H1 (cell line): ENCODE measurements at regions not wholly inside any gene's neighbourhood (a gene's known extent, or its start where the extent isn't known, plus 50 kb on each side); places are given as distances from the start of the nearest gene placed in this dataset.

Experiments
- CTCF ChIA-PET: fragments of 300-600 bp; sonication (Branson Sonifier 250); formaldehyde crosslinking; loops from one replicate; lab custom pipeline; 2021; ENCODE audit not compliant: partially characterized antibody; lab: Charles Lee
- POLR2A ChIA-PET: fragments of 300-600 bp; sonication (Branson Sonifier 250); formaldehyde crosslinking; loops from one replicate; lab custom pipeline; 2021; ENCODE audit warnings: inconsistent platforms; ENCODE audit not compliant: partially characterized antibody; lab: Charles Lee
- DNase-seq, 2 experiments: peaks; one replicate each; pipeline versions ENCODE4 v3.0.0 to v3.0.0-alpha.2; 2010 to 2022; ENCODE audit warnings: low spot score in 2 of 2, low read depth in 1 of 2, mixed read lengths in 1 of 2
- FAIRE-seq: peaks from 2 replicates; lab custom pipeline; 2011; peaks lifted over from hg19 to GRCh38; lab: Jason Lieb, UNC
- H2AFZ ChIP-seq: 2 replicates; pipeline ENCODE4 v1.8.1; 2012; ENCODE audit warnings: low read length, inconsistent platforms
- H2AK5ac ChIP-seq: 2 replicates; pipeline ENCODE4 v1.6.1; 2013; ENCODE audit warnings: low read depth, low read length
- H2BK120ac ChIP-seq: replicated peaks from 2 replicates; pipeline ENCODE3; 2013; ENCODE audit warnings: low read depth, low read length, inconsistent platforms
- H2BK12ac ChIP-seq: 2 replicates; pipeline ENCODE4 v1.6.1; 2013; ENCODE audit warnings: low read depth, low read length
- H2BK15ac ChIP-seq: 2 replicates; pipeline ENCODE4 v1.6.1; 2013; ENCODE audit warnings: low read length
- H2BK20ac ChIP-seq: 2 replicates; pipeline ENCODE4 v1.6.1; 2013; ENCODE audit warnings: low read length
- H2BK5ac ChIP-seq: 2 replicates; pipeline ENCODE4 v1.6.1; 2013; ENCODE audit warnings: low read depth, low read length
- H3K14ac ChIP-seq: 2 replicates; pipeline ENCODE4 v1.6.1; 2013; ENCODE audit warnings: inconsistent platforms; ENCODE audit not compliant: insufficient read length
- H3K18ac ChIP-seq: 2 replicates; pipeline ENCODE4 v1.6.1; 2013; ENCODE audit warnings: low read length; ENCODE audit errors: extremely low read depth
- H3K23ac ChIP-seq: 2 replicates; pipeline ENCODE4 v1.6.1; 2013; ENCODE audit warnings: inconsistent platforms; ENCODE audit not compliant: insufficient read length
- H3K23me2 ChIP-seq: 2 replicates; pipeline ENCODE4 v1.6.1; 2013; ENCODE audit warnings: low read depth, low read length
- H3K27ac ChIP-seq: 2 replicates; pipeline ENCODE4 v1.6.1; 2011; ENCODE audit warnings: low read depth, low read length, inconsistent platforms
- H3K27me3 ChIP-seq, 4 experiments: replicated peaks in 1 of 4; 1 replicate in 1 of 4; 2 replicates in 3 of 4; pipeline versions ENCODE4 v1.6.1 to v1.8.1; 2011 to 2013; ENCODE audit warnings: low read length in 3 of 4, mild to moderate bottlenecking in 3 of 4, inconsistent platforms in 2 of 4, mixed read lengths in 2 of 4, moderate library complexity in 1 of 4; ENCODE audit not compliant: control insufficient read depth in 3 of 4, insufficient read depth in 3 of 4; ENCODE audit errors: extremely low read depth in 1 of 4
- H3K36me3 ChIP-seq, 4 experiments: 2 replicates each; pipeline versions ENCODE4 v1.6.1 to v1.8.1; 2011 to 2013; ENCODE audit warnings: mild to moderate bottlenecking in 4 of 4, low read length in 3 of 4, moderate library complexity in 2 of 4, control low read depth in 1 of 4, inconsistent platforms in 1 of 4; ENCODE audit not compliant: insufficient read depth in 4 of 4, control insufficient read depth in 2 of 4
- H3K4ac ChIP-seq: replicated peaks from 2 replicates; pipeline ENCODE3; 2013; ENCODE audit warnings: low read length, low read depth, mixed read lengths, inconsistent platforms; ENCODE audit not compliant: insufficient read length
- H3K4me1 ChIP-seq, 4 experiments: replicated peaks in 1 of 4; 1 replicate in 1 of 4; 2 replicates in 3 of 4; pipeline versions ENCODE4 v1.6.1 to v1.8.1; 2011 to 2013; ENCODE audit warnings: low read length in 3 of 4, inconsistent platforms in 2 of 4, mixed read lengths in 1 of 4; ENCODE audit not compliant: insufficient read depth in 4 of 4, control insufficient read depth in 3 of 4
- H3K4me2 ChIP-seq, 2 experiments: 2 replicates each; pipeline versions ENCODE4 v1.6.1 to v1.8.1; 2011 to 2013; ENCODE audit warnings: low read depth in 2 of 2, low read length in 2 of 2, control low read depth in 1 of 2, inconsistent platforms in 1 of 2, mild to moderate bottlenecking in 1 of 2; ENCODE audit not compliant: insufficient read depth in 1 of 2
- H3K4me3 ChIP-seq, 4 experiments: fragments of 200-600, 300-600 bp in 1 of 4; sonication (generic), shearing (Covaris generic), sonication (Bioruptor Twin) in 1 of 4; 2 replicates each; pipeline versions ENCODE4 v1.5.1 to v1.8.1; 2011 to 2016; ENCODE audit warnings: low read length in 4 of 4, low read depth in 3 of 4, control low read depth in 2 of 4, inconsistent platforms in 2 of 4, mild to moderate bottlenecking in 2 of 4, mixed read lengths in 1 of 4, moderate library complexity in 1 of 4; ENCODE audit not compliant: insufficient read depth in 2 of 4; ENCODE audit errors: extremely low read depth in 1 of 4
- H3K56ac ChIP-seq: replicated peaks from 2 replicates; pipeline ENCODE3; 2013; ENCODE audit warnings: low read depth, mild to moderate bottlenecking, mixed read lengths, low read length, inconsistent platforms; ENCODE audit not compliant: insufficient read length
- H3K79me1 ChIP-seq: 2 replicates; pipeline ENCODE4 v1.6.1; 2013; ENCODE audit warnings: low read depth, low read length, control low read depth
- H3K79me2 ChIP-seq, 2 experiments: 2 replicates each; pipeline versions ENCODE4 v1.6.1 to v1.8.1; 2012 to 2013; ENCODE audit warnings: low read length in 2 of 2, mild to moderate bottlenecking in 2 of 2, inconsistent platforms in 1 of 2; ENCODE audit not compliant: insufficient read depth in 2 of 2, control insufficient read depth in 1 of 2
- H3K9ac ChIP-seq, 4 experiments: replicated peaks in 1 of 4; 1 replicate in 1 of 4; 2 replicates in 3 of 4; pipeline versions ENCODE4 v1.6.1 to v1.8.1; 2011 to 2013; ENCODE audit warnings: low read depth in 3 of 4, low read length in 3 of 4, control low read depth in 2 of 4, mild to moderate bottlenecking in 2 of 4, moderate library complexity in 2 of 4, inconsistent platforms in 1 of 4; ENCODE audit errors: extremely low read depth in 1 of 4
- H3K9me3 ChIP-seq, 2 experiments: 2 replicates each; pipeline versions ENCODE4 v1.6.1 to v1.8.1; 2012 to 2013; ENCODE audit warnings: mild to moderate bottlenecking in 2 of 2, moderate library complexity in 2 of 2, control low read depth in 1 of 2, inconsistent platforms in 1 of 2, low read depth in 1 of 2, low read length in 1 of 2, mixed read lengths in 1 of 2; ENCODE audit not compliant: insufficient read depth in 2 of 2
- H4K20me1 ChIP-seq, 2 experiments: replicated peaks in 1 of 2; 2 replicates each; pipeline versions ENCODE3 to v1.8.1; 2011 to 2013; ENCODE audit warnings: inconsistent platforms in 2 of 2, low read length in 2 of 2, mild to moderate bottlenecking in 1 of 2; ENCODE audit not compliant: insufficient read depth in 2 of 2, control insufficient read depth in 1 of 2
- H4K5ac ChIP-seq: 2 replicates; pipeline ENCODE4 v1.6.1; 2013; ENCODE audit warnings: low read length, low read depth, mixed read lengths, inconsistent platforms; ENCODE audit not compliant: insufficient read length
- H4K8ac ChIP-seq: 2 replicates; pipeline ENCODE4 v1.8.0; 2013; ENCODE audit warnings: mild to moderate bottlenecking, moderate library complexity, low read length, inconsistent platforms; ENCODE audit not compliant: insufficient read depth; ENCODE audit errors: extremely low read depth
- H4K91ac ChIP-seq: replicated peaks from 2 replicates; pipeline ENCODE3; 2013; ENCODE audit warnings: low read length, mixed read lengths, inconsistent platforms; ENCODE audit not compliant: insufficient read length
- SIN3A ChIP-seq, 2 experiments: IDR thresholded peaks in 1 of 2; conservative IDR thresholded peaks in 1 of 2; 2 replicates each; pipeline ENCODE4 v1.6.1; 2011 to 2012; ENCODE audit warnings: low read length in 2 of 2, improper control_type of control experiment in 1 of 2, low read depth in 1 of 2, mild to moderate bottlenecking in 1 of 2
- WGBS, 2 experiments: shearing (Covaris generic) in 1 of 2; methylation state at CpG; one replicate each; pipeline versions ENCODE4 v1.1.6 to v1.1.7; 2013 to 2015; ENCODE audit warnings: low lambda C conversion rate in 2 of 2, mixed read lengths in 2 of 2, inconsistent platforms in 1 of 2, low coverage in 1 of 2, missing lambda C conversion rate in 1 of 2; ENCODE audit not compliant: insufficient replicate concordance in 2 of 2, insufficient coverage in 1 of 2, insufficient read length in 1 of 2; ENCODE audit errors: extremely low coverage in 1 of 2, missing lambda C conversion rate in 1 of 2; 5-methylcytosine and 5-hydroxymethylcytosine counted together

DNA sequence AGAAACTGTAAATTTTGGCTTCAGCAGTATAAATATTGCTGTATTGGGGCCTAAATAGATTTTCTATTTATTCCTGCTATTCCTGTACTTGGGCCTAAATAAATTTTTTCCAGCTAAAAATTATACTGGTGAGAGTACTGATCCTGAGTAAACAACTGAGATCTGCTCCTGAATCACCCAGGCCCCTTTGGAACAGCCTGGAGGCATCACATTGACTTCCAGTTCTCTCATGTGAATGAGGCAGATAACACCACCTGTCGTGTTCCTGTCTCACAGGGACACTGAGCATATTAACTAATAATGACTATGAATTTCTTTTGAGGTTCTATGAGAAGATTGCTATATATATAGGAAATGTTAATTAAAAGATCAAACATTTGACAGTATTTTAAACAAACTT lies 119.5 kb upstream of the PLCXD3 start:
- H2AFZ ChIP-seq = no peak overlapping the region
- TF ChIP-seq SIN3A (conservative IDR thresholded peaks at IDR 0.05 in 1 of 2, IDR thresholded peaks at IDR 0.05 in 1 of 2; ENCODE audit: low read depth in 1 of 2, low read length in 2 of 2) = no peak
- no peaks in the 10 kb centered on the region for H3K79me2 ChIP-seq
- no peak overlapping the region for H3K56ac ChIP-seq
- H3K4me1 ChIP-seq = no peaks in the 10 kb centered on the region
- H3K23ac ChIP-seq = no peak overlapping the region
- H3K4me2 ChIP-seq = no peak overlapping the region
- no peaks in the 10 kb centered on the region for H4K20me1 ChIP-seq
- no peaks in the 10 kb centered on the region for H3K23me2 ChIP-seq
- FAIRE-seq = no peak
- no peak for DNase-seq
- H4K8ac ChIP-seq = no peak overlapping the region
- no peaks in the 10 kb centered on the region for H3K36me3 ChIP-seq
- no peak overlapping the region for H2BK20ac ChIP-seq
- no peak overlapping the region for H3K18ac ChIP-seq
- H3K4ac ChIP-seq = no peak overlapping the region
- ChIA-PET CTCF (interaction anchor here (1.4 kb wide), 1 partner anchor 12 kb away, joined by 5 read pairs; no protein-coding TSS in a partner anchor), POLR2A (no interaction called here)
- no peak overlapping the region for H2BK5ac ChIP-seq
- no peak overlapping the region for H2BK15ac ChIP-seq
- H2AK5ac ChIP-seq = no peak overlapping the region
- H4K91ac ChIP-seq = no peak overlapping the region
- H2BK120ac ChIP-seq = no peak overlapping the region
- WGBS, 2 experiments = 83% methylated on average over 1 of the region's 1 CpG; no CpG with 5 or more reads in 1 of the 2 experiments
- H3K27ac ChIP-seq = no peak overlapping the region
- H3K14ac ChIP-seq = no peak overlapping the region
- no peak overlapping the region for H3K9ac ChIP-seq
- no peaks in the 10 kb centered on the region for H3K79me1 ChIP-seq
- no peak overlapping the region for H4K5ac ChIP-seq
- no peaks in the 10 kb centered on the region for H3K9me3 ChIP-seq
- no peak overlapping the region for H3K4me3 ChIP-seq
- H2BK12ac ChIP-seq = no peak overlapping the region
- H3K27me3 ChIP-seq = no peaks in the 10 kb centered on the region
